T1000 (cell line): ENCODE measurements at regions not wholly inside any gene's neighbourhood (a gene's known extent, or its start where the extent isn't known, plus 50 kb on each side); places are given as distances from the start of the nearest gene placed in this dataset.

Experiments used
- DNase-seq: peaks from one replicate; lab custom pipeline; 2025; ENCODE audit warnings: mixed read lengths; lab: John Stamatoyannopoulos, UW

- no peak for DNase-seq
These were observed 83.3 kb downstream of the EDEM1 start for GRCh38 chr3:5270666-5271371.

DNA sequence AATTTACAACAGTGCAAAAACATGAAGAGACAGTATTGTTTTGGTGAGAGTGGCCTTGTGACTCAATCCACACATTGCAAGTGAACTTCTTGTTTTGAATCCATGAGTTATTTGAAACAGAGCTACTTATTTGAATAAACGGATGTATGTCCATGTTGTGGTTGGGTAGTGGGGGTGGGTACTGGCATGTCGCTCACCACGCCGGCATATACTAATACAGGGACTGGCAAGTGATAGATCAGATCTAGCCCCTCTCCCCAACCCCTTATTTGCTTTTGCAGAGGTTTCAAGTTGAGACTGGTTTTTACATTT lies 83.8 kb downstream of the EDEM1 start:
- DNase-seq: no peak

DNA sequence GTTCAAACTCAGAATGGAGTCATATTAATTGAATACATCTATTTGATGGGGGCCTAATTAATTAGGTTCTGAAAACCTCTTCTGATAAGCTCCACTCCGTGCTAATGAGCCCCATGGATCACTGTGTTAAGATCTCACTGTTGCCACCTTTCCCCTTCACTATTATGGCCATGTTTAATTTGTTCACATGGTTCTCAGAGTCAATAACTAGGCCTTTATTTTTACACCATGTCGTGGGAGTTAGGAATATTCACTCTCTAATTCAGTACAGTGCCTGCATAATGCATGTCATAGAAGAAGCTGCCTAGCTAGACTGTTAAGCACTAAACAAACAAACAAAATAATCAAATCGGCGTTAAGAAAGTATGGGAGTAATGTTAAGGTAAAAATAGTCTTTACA lies 84.9 kb downstream of the EDEM1 start:
- DNase-seq: no peak

DNA sequence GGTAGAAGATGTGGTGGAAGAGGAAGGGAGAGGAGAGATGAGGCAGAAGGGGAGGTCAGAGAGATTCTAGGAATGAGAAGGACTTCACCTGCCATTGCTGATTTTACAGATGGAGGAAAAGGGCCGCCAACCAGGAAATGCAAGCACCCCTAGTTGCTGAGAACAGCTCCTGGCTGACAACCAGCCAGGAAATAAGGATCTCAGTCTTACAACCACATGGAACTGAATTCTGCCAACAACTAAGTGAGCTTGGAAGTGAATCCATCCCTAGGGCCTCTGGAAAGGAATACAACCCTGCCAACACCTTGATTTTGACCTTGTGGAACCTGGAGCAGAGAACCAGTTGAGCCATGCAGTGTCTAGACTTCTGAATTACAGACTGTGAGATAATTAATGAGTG lies 86.6 kb downstream of the EDEM1 start:
- no peak for DNase-seq

DNA sequence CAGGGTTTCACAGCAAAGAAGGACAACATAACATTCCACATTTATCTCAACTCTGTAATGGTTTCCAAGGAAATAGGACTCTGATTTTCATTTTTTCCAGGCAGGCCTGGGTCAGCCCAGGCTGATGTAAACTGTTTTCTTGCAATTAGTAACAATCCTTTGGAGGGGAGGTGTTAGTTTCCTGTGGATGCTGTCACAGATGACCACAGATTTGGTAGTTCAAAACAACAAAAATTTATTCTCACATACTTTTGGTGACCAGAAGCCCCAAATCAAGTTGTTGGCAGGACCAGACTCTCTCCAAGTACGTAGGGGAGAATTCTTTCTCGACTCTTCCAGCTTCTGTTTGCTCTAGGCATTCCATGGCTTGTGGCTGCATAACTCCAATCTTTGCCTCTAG lies 88.0 kb downstream of the EDEM1 start:
- DNase-seq: no peak

DNA sequence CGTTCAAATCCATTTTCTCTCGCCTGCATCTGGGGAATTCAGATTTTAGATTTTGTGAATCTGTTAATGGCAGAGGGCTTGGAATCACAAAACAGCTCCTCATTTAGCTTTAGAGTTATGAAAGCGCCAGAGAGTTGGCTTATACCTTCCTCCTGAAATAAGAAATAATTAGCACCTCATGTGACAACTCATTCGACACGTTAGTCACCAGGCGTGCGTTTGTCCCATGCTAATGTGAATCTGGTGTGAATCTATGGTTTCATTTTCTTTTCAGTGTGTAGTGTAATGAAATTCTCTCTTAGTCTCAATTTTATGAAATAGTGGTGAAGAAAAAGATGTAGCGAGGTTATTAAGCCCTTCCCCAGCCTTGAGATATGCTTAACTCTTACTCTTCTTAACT lies 89.4 kb downstream of the EDEM1 start:
- no peak for DNase-seq

GRCh38 chr3:5277612-5278236 lies 90.2 kb downstream of the EDEM1 start:
- DNase-seq: no peak

DNA sequence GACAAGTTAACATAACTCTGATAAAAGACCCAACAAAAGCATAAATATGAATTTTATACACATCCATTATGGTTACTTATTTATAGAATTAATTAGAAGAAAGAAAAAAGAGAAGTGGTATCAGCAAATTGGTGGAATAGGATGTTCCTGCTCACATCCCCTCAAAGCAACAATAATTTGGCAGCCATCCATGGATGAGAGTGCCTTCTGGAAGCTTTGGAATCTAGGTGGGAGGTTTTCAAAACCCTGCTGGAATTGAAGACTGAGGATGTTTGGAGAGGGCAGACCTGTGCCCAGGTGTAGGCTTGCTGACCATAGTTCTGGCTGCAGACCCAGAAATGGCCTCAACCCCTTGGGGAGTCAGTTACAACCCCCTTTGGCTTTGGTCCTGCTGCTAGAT lies 91.2 kb downstream of the EDEM1 start:
- no peak for DNase-seq

DNA sequence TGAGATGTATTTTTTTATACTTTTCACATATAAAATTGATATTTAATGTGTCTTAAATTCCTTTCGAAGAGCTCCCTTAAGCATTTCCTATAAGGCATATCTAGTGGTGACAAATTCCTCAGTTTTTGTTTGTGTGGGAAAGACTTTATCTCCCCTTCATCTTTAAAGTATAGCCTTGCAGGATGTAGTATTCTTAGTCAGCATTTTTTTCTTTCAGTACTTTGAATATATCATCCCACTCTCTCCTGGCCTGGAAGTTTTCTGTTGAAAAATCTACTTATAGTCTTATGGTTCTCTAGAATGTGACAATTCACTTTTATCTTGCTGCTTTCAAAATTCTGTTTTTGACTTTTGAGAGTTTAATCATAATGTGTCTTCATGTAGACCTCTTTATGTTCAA lies 95.2 kb downstream of the EDEM1 start:
- no peak for DNase-seq

GRCh38 chr3:5285439-5285838 lies 97.9 kb downstream of the EDEM1 start:
- no peak for DNase-seq

DNA sequence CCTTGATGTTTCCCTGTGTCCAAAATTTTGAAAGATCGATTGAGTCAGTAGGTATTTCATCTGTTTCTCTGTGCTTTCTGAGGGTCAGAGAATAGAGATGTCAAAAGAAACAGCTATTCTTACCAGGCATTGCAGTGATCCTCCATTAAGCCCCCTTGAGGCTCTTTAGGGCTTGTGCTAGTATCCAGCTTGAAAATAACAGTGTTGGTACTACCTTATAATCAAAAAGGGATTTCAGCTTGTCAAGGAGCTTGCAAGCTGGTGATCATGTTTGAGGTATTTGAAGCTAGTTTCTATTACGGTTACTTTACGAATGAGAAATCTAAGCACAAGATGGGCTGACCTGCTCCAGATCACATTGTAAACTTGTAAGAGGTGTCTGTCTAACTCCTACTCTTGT lies 103.4 kb downstream of the EDEM1 start:
- DNase-seq: no peak

GRCh38 chr3:5292512-5292911 lies 105.0 kb downstream of the EDEM1 start:
- no peak for DNase-seq

GRCh38 chr3:5293207-5293606 lies 105.7 kb downstream of the EDEM1 start:
- DNase-seq: no peak

GRCh38 chr3:5294356-5294755 lies 106.8 kb downstream of the EDEM1 start:
- no peak for DNase-seq

DNA sequence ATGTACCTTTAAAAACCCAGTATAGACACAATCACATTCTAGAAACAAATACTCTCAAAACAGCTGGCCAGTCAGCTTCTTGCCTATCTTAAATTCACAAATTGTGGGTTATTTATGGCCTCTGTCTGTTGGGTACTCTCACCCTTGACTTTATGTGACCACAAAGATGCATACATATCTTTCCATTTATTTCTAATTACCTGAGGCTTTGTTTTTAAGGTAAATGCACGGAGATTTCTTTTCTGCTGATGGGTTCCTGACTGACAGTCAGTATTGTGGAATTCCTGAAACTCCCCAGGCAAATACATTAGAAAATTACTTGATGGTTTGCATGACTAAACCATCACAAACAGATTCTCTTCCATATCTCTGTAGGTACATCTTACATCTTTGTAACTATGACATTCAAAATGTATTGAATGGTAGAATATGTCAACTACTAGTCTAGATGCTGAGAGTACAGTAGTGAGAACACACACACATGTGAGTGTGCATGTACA lies 107.7 kb downstream of the EDEM1 start:
- no peak for DNase-seq

GRCh38 chr3:5296362-5296761 lies 108.9 kb downstream of the EDEM1 start:
- no peak for DNase-seq

DNA sequence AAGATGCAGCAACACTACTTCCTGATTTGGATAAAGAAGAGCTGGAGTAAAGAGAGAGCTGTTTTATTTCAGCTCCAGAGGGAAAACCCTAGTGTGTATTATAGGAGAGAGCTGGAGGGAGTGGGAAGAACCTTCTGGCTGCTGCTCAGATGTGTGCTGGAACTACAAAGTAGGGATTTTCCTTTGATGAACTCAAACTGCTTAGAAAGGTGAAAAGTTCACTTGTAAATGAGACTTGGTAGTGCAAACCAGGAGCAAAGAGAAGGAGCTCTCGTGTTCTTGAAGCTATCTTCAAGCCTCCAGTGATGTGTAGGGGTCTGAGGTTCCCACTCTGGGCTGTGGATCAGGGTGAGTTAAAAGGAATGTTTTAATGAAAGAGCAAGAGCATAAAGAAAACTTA lies 110.4 kb downstream of the EDEM1 start:
- DNase-seq: no peak

DNA sequence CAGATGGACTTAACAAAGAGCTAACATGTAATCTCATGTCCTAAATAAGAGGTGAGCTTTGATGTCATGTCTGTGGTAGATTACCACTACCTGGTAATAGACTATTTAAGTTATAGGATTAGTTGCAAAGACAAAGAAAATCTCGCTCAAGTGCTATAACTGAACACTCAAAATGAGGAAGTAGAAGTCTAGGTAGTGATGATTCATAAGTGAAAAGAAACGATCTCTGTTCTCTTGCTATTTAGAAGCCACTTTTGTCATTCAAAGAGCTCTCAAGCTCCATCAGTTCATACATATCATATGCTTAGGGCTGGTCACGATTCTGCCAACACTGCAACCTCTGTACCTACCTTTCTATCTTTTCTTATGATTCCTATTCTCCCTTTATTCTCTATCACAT lies 110.9 kb downstream of the EDEM1 start:
- no peak for DNase-seq

DNA sequence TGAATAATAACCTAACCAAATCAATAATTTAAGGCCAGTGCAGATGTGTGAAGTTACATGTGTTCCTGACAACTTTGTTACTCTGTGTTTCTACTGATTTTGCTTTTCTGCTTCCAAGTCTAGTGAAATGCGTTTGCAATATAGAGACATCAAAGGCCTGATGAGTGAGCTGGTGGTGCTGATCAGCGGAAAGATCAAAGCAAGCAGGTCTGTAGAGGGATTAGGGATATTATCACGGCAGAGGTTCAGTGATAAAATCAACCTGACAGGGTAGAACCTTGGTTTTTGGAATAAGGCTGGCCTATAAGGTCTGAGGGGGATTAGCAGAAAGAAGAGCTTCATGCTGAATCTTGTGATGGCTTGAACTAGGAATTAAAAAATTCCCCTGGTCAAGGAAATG lies 111.7 kb downstream of the EDEM1 start:
- DNase-seq: no peak

DNA sequence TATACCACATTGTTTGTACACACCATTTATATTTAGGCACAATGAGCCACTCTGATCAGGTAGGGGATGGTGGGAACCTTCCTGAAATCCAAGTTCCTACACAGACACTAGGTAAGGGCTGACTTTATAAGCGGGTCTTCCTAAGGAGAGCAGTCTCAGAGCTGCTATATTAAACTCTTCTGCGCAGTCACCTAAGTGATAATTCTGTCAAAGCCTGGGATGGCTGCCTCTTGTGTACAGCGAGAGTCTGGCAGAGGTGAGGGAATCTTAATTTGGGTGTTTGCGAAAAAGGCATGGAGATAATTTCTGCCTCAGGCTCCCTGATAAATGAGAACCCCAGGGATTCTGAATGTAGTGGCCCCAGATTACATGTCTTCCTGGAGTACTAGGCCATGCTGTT lies 113.1 kb downstream of the EDEM1 start:
- DNase-seq: no peak

GRCh38 chr3:5301651-5302297 lies 114.3 kb downstream of the EDEM1 start:
- no peak for DNase-seq

- DNase-seq: no peak
These were observed 115.2 kb downstream of the EDEM1 start for GRCh38 chr3:5302661-5303060.

- no peak for DNase-seq
These were observed 116.7 kb downstream of the EDEM1 start for GRCh38 chr3:5304188-5304587.
